ENCODE measurements at regions not wholly inside any gene's neighbourhood (a gene's known extent, or its start where the extent isn't known, plus 50 kb on each side); places are given as distances from the start of the nearest gene placed in this dataset.

DNA sequence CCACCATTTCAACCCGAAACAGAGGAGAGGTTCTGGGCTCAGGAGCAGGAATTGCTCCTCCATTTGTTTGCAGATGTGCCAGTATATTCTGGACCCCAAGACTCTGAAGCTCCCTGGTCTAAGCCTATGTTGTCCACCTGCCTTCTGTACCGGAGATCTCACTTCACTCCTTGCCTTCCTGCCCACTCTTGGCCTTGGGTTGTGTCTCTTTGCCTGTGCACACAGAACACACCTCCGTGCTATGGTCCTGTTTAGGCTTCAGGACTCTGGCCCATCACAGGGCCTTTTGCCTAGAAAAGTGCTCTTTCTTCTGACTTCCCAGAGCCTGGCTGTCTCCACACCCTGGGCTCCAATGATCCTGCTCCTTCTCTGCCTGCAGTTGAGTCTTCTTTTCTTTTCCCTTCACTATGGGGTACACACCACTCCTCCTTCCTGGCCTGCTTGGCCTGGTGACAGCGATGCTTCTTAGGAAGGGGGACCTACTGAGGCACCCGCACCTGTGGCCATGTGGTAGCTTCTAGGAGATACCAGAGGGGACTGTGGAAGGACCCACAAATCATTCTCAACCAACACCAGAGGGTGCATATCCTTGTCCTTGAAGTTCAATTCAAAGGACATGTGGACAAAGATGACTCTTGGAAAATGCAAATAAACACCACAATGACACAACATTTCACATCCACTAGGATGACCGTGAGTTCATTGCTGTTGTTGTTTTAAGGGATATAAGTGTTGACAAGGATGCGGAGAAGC, 75.1 kb downstream of the FOXA2 start (continued):
- TF ChIP-seq, protein P1, sequence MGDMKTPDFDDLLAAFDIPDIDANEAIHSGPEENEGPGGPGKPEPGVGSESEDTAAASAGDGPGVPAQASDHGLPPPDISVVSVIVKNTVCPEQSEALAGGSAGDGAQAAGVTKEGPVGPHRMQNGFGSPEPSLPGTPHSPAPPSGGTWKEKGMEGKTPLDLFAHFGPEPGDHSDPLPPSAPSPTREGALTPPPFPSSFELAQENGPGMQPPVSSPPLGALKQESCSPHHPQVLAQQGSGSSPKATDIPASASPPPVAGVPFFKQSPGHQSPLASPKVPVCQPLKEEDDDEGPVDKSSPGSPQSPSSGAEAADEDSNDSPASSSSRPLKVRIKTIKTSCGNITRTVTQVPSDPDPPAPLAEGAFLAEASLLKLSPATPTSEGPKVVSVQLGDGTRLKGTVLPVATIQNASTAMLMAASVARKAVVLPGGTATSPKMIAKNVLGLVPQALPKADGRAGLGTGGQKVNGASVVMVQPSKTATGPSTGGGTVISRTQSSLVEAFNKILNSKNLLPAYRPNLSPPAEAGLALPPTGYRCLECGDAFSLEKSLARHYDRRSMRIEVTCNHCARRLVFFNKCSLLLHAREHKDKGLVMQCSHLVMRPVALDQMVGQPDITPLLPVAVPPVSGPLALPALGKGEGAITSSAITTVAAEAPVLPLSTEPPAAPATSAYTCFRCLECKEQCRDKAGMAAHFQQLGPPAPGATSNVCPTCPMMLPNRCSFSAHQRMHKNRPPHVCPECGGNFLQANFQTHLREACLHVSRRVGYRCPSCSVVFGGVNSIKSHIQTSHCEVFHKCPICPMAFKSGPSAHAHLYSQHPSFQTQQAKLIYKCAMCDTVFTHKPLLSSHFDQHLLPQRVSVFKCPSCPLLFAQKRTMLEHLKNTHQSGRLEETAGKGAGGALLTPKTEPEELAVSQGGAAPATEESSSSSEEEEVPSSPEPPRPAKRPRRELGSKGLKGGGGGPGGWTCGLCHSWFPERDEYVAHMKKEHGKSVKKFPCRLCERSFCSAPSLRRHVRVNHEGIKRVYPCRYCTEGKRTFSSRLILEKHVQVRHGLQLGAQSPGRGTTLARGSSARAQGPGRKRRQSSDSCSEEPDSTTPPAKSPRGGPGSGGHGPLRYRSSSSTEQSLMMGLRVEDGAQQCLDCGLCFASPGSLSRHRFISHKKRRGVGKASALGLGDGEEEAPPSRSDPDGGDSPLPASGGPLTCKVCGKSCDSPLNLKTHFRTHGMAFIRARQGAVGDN (CRISPR knock-in tag; IDR thresholded peaks at IDR 0.05), result 0 out of 2 replicates have a peak, but pooled peaks have one; percentile 19
- TF ChIP-seq, protein P2, sequence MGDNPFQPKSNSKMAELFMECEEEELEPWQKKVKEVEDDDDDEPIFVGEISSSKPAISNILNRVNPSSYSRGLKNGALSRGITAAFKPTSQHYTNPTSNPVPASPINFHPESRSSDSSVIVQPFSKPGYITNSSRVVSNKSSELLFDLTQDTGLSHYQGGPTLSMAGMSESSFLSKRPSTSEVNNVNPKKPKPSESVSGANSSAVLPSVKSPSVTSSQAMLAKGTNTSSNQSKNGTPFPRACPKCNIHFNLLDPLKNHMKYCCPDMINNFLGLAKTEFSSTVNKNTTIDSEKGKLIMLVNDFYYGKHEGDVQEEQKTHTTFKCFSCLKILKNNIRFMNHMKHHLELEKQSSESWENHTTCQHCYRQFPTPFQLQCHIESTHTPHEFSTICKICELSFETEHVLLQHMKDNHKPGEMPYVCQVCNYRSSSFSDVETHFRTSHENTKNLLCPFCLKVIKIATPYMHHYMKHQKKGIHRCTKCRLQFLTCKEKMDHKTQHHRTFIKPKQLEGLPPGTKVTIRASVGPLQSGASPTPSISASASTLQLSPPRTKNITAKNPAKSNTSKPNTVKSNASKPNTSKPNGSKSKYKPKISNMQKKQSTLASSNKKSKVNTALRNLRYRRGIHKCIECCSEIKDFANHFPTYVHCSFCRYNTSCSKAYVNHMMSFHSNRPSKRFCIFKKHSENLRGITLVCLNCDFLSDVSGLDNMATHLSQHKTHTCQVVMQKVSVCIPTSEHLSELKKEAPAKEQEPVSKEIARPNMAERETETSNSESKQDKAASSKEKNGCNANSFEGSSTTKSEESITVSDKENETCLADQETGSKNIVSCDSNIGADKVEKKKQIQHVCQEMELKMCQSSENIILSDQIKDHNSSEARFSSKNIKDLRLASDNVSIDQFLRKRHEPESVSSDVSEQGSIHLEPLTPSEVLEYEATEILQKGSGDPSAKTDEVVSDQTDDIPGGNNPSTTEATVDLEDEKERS (CRISPR knock-in tag; IDR thresholded peaks at IDR 0.05), result peak; percentile 38; the same call in 1 of the 2 replicates
- TF ChIP-seq ZNF619 (CRISPR knock-in tag; IDR thresholded peaks at IDR 0.05) (peak; percentile 82; the same call in 1 of the 2 replicates), ZNF7 (CRISPR knock-in tag; IDR thresholded peaks at IDR 0.05) (peak; percentile 88), ZNF543 (CRISPR knock-in tag; IDR thresholded peaks at IDR 0.05) (no peak), CEBPG (CRISPR knock-in tag; IDR thresholded peaks at IDR 0.05) (0 out of 2 replicates have a peak, but pooled peaks have one; percentile 28), MIER3 (CRISPR knock-in tag; IDR thresholded peaks at IDR 0.05; ENCODE audit: borderline replicate concordance) (peak; percentile 53; the same call in 1 of the 2 replicates), KMT2B (CRISPR knock-in tag; IDR thresholded peaks at IDR 0.05) (no peak), ZNF83 (CRISPR knock-in tag; IDR thresholded peaks at IDR 0.05; ENCODE audit: borderline replicate concordance) (peak; percentile 67; the same call in 1 of the 2 replicates), FOSL2 (CRISPR knock-in tag; IDR thresholded peaks at IDR 0.05) (peak; percentile 78), MTA1 (CRISPR knock-in tag; IDR thresholded peaks at IDR 0.05; ENCODE audit: borderline replicate concordance) (0 out of 2 replicates have a peak, but pooled peaks have one; percentile 28), JDP2 (CRISPR knock-in tag; IDR thresholded peaks at IDR 0.05; ENCODE audit: borderline replicate concordance) (no peak), ZBTB21 (CRISPR knock-in tag; IDR thresholded peaks at IDR 0.05) (no peak)
- TF ChIP-seq, protein P3, sequence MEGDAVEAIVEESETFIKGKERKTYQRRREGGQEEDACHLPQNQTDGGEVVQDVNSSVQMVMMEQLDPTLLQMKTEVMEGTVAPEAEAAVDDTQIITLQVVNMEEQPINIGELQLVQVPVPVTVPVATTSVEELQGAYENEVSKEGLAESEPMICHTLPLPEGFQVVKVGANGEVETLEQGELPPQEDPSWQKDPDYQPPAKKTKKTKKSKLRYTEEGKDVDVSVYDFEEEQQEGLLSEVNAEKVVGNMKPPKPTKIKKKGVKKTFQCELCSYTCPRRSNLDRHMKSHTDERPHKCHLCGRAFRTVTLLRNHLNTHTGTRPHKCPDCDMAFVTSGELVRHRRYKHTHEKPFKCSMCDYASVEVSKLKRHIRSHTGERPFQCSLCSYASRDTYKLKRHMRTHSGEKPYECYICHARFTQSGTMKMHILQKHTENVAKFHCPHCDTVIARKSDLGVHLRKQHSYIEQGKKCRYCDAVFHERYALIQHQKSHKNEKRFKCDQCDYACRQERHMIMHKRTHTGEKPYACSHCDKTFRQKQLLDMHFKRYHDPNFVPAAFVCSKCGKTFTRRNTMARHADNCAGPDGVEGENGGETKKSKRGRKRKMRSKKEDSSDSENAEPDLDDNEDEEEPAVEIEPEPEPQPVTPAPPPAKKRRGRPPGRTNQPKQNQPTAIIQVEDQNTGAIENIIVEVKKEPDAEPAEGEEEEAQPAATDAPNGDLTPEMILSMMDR (CRISPR knock-in tag; IDR thresholded peaks at IDR 0.05), result peak; percentile 13; the same call in 1 of the 2 replicates
- TF ChIP-seq, protein P4, sequence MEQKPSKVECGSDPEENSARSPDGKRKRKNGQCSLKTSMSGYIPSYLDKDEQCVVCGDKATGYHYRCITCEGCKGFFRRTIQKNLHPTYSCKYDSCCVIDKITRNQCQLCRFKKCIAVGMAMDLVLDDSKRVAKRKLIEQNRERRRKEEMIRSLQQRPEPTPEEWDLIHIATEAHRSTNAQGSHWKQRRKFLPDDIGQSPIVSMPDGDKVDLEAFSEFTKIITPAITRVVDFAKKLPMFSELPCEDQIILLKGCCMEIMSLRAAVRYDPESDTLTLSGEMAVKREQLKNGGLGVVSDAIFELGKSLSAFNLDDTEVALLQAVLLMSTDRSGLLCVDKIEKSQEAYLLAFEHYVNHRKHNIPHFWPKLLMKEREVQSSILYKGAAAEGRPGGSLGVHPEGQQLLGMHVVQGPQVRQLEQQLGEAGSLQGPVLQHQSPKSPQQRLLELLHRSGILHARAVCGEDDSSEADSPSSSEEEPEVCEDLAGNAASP (CRISPR knock-in tag; IDR thresholded peaks at IDR 0.05; ENCODE audit: borderline replicate concordance), result 0 out of 2 replicates have a peak, but pooled peaks have one; percentile 45
- TF ChIP-seq, protein P5, sequence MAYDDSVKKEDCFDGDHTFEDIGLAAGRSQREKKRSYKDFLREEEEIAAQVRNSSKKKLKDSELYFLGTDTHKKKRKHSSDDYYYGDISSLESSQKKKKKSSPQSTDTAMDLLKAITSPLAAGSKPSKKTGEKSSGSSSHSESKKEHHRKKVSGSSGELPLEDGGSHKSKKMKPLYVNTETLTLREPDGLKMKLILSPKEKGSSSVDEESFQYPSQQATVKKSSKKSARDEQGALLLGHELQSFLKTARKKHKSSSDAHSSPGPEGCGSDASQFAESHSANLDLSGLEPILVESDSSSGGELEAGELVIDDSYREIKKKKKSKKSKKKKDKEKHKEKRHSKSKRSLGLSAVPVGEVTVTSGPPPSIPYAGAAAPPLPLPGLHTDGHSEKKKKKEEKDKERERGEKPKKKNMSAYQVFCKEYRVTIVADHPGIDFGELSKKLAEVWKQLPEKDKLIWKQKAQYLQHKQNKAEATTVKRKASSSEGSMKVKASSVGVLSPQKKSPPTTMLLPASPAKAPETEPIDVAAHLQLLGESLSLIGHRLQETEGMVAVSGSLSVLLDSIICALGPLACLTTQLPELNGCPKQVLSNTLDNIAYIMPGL (CRISPR knock-in tag; IDR thresholded peaks at IDR 0.05; ENCODE audit: borderline replicate concordance in 1 of 2, low read depth in 1 of 2), result no peak

Measured in HepG2 (cell line).